H1 (cell line): ENCODE measurements at regions not wholly inside any gene's neighbourhood (a gene's known extent, or its start where the extent isn't known, plus 50 kb on each side); places are given as distances from the start of the nearest gene placed in this dataset.

Experiments
- CTCF ChIA-PET: fragments of 300-600 bp; sonication (Branson Sonifier 250); formaldehyde crosslinking; loops from one replicate; lab custom pipeline; 2021; ENCODE audit not compliant: partially characterized antibody; lab: Charles Lee
- POLR2A ChIA-PET: fragments of 300-600 bp; sonication (Branson Sonifier 250); formaldehyde crosslinking; loops from one replicate; lab custom pipeline; 2021; ENCODE audit warnings: inconsistent platforms; ENCODE audit not compliant: partially characterized antibody; lab: Charles Lee
- DNase-seq, 2 experiments: peaks; one replicate each; pipeline versions ENCODE4 v3.0.0 to v3.0.0-alpha.2; 2010 to 2022; ENCODE audit warnings: low spot score in 2 of 2, low read depth in 1 of 2, mixed read lengths in 1 of 2
- FAIRE-seq: peaks from 2 replicates; lab custom pipeline; 2011; peaks lifted over from hg19 to GRCh38; lab: Jason Lieb, UNC
- H2AFZ ChIP-seq: 2 replicates; pipeline ENCODE4 v1.8.1; 2012; ENCODE audit warnings: low read length, inconsistent platforms
- H2AK5ac ChIP-seq: 2 replicates; pipeline ENCODE4 v1.6.1; 2013; ENCODE audit warnings: low read depth, low read length
- H2BK120ac ChIP-seq: replicated peaks from 2 replicates; pipeline ENCODE3; 2013; ENCODE audit warnings: low read depth, low read length, inconsistent platforms
- H2BK12ac ChIP-seq: 2 replicates; pipeline ENCODE4 v1.6.1; 2013; ENCODE audit warnings: low read depth, low read length
- H2BK15ac ChIP-seq: 2 replicates; pipeline ENCODE4 v1.6.1; 2013; ENCODE audit warnings: low read length
- H2BK20ac ChIP-seq: 2 replicates; pipeline ENCODE4 v1.6.1; 2013; ENCODE audit warnings: low read length
- H2BK5ac ChIP-seq: 2 replicates; pipeline ENCODE4 v1.6.1; 2013; ENCODE audit warnings: low read depth, low read length
- H3K14ac ChIP-seq: 2 replicates; pipeline ENCODE4 v1.6.1; 2013; ENCODE audit warnings: inconsistent platforms; ENCODE audit not compliant: insufficient read length
- H3K18ac ChIP-seq: 2 replicates; pipeline ENCODE4 v1.6.1; 2013; ENCODE audit warnings: low read length; ENCODE audit errors: extremely low read depth
- H3K23ac ChIP-seq: 2 replicates; pipeline ENCODE4 v1.6.1; 2013; ENCODE audit warnings: inconsistent platforms; ENCODE audit not compliant: insufficient read length
- H3K23me2 ChIP-seq: 2 replicates; pipeline ENCODE4 v1.6.1; 2013; ENCODE audit warnings: low read depth, low read length
- H3K27ac ChIP-seq: 2 replicates; pipeline ENCODE4 v1.6.1; 2011; ENCODE audit warnings: low read depth, low read length, inconsistent platforms
- H3K27me3 ChIP-seq, 4 experiments: replicated peaks in 1 of 4; 1 replicate in 1 of 4; 2 replicates in 3 of 4; pipeline versions ENCODE4 v1.6.1 to v1.8.1; 2011 to 2013; ENCODE audit warnings: low read length in 3 of 4, mild to moderate bottlenecking in 3 of 4, inconsistent platforms in 2 of 4, mixed read lengths in 2 of 4, moderate library complexity in 1 of 4; ENCODE audit not compliant: control insufficient read depth in 3 of 4, insufficient read depth in 3 of 4; ENCODE audit errors: extremely low read depth in 1 of 4
- H3K36me3 ChIP-seq, 4 experiments: 2 replicates each; pipeline versions ENCODE4 v1.6.1 to v1.8.1; 2011 to 2013; ENCODE audit warnings: mild to moderate bottlenecking in 4 of 4, low read length in 3 of 4, moderate library complexity in 2 of 4, control low read depth in 1 of 4, inconsistent platforms in 1 of 4; ENCODE audit not compliant: insufficient read depth in 4 of 4, control insufficient read depth in 2 of 4
- H3K4ac ChIP-seq: replicated peaks from 2 replicates; pipeline ENCODE3; 2013; ENCODE audit warnings: low read length, low read depth, mixed read lengths, inconsistent platforms; ENCODE audit not compliant: insufficient read length
- H3K4me1 ChIP-seq, 4 experiments: replicated peaks in 1 of 4; 1 replicate in 1 of 4; 2 replicates in 3 of 4; pipeline versions ENCODE4 v1.6.1 to v1.8.1; 2011 to 2013; ENCODE audit warnings: low read length in 3 of 4, inconsistent platforms in 2 of 4, mixed read lengths in 1 of 4; ENCODE audit not compliant: insufficient read depth in 4 of 4, control insufficient read depth in 3 of 4
- H3K4me2 ChIP-seq, 2 experiments: 2 replicates each; pipeline versions ENCODE4 v1.6.1 to v1.8.1; 2011 to 2013; ENCODE audit warnings: low read depth in 2 of 2, low read length in 2 of 2, control low read depth in 1 of 2, inconsistent platforms in 1 of 2, mild to moderate bottlenecking in 1 of 2; ENCODE audit not compliant: insufficient read depth in 1 of 2
- H3K4me3 ChIP-seq, 4 experiments: fragments of 200-600, 300-600 bp in 1 of 4; sonication (generic), shearing (Covaris generic), sonication (Bioruptor Twin) in 1 of 4; 2 replicates each; pipeline versions ENCODE4 v1.5.1 to v1.8.1; 2011 to 2016; ENCODE audit warnings: low read length in 4 of 4, low read depth in 3 of 4, control low read depth in 2 of 4, inconsistent platforms in 2 of 4, mild to moderate bottlenecking in 2 of 4, mixed read lengths in 1 of 4, moderate library complexity in 1 of 4; ENCODE audit not compliant: insufficient read depth in 2 of 4; ENCODE audit errors: extremely low read depth in 1 of 4
- H3K56ac ChIP-seq: replicated peaks from 2 replicates; pipeline ENCODE3; 2013; ENCODE audit warnings: low read depth, mild to moderate bottlenecking, mixed read lengths, low read length, inconsistent platforms; ENCODE audit not compliant: insufficient read length
- H3K79me1 ChIP-seq: 2 replicates; pipeline ENCODE4 v1.6.1; 2013; ENCODE audit warnings: low read depth, low read length, control low read depth
- H3K79me2 ChIP-seq, 2 experiments: 2 replicates each; pipeline versions ENCODE4 v1.6.1 to v1.8.1; 2012 to 2013; ENCODE audit warnings: low read length in 2 of 2, mild to moderate bottlenecking in 2 of 2, inconsistent platforms in 1 of 2; ENCODE audit not compliant: insufficient read depth in 2 of 2, control insufficient read depth in 1 of 2
- H3K9ac ChIP-seq, 4 experiments: replicated peaks in 1 of 4; 1 replicate in 1 of 4; 2 replicates in 3 of 4; pipeline versions ENCODE4 v1.6.1 to v1.8.1; 2011 to 2013; ENCODE audit warnings: low read depth in 3 of 4, low read length in 3 of 4, control low read depth in 2 of 4, mild to moderate bottlenecking in 2 of 4, moderate library complexity in 2 of 4, inconsistent platforms in 1 of 4; ENCODE audit errors: extremely low read depth in 1 of 4
- H3K9me3 ChIP-seq, 2 experiments: 2 replicates each; pipeline versions ENCODE4 v1.6.1 to v1.8.1; 2012 to 2013; ENCODE audit warnings: mild to moderate bottlenecking in 2 of 2, moderate library complexity in 2 of 2, control low read depth in 1 of 2, inconsistent platforms in 1 of 2, low read depth in 1 of 2, low read length in 1 of 2, mixed read lengths in 1 of 2; ENCODE audit not compliant: insufficient read depth in 2 of 2
- H4K20me1 ChIP-seq, 2 experiments: replicated peaks in 1 of 2; 2 replicates each; pipeline versions ENCODE3 to v1.8.1; 2011 to 2013; ENCODE audit warnings: inconsistent platforms in 2 of 2, low read length in 2 of 2, mild to moderate bottlenecking in 1 of 2; ENCODE audit not compliant: insufficient read depth in 2 of 2, control insufficient read depth in 1 of 2
- H4K5ac ChIP-seq: 2 replicates; pipeline ENCODE4 v1.6.1; 2013; ENCODE audit warnings: low read length, low read depth, mixed read lengths, inconsistent platforms; ENCODE audit not compliant: insufficient read length
- H4K8ac ChIP-seq: 2 replicates; pipeline ENCODE4 v1.8.0; 2013; ENCODE audit warnings: mild to moderate bottlenecking, moderate library complexity, low read length, inconsistent platforms; ENCODE audit not compliant: insufficient read depth; ENCODE audit errors: extremely low read depth
- H4K91ac ChIP-seq: replicated peaks from 2 replicates; pipeline ENCODE3; 2013; ENCODE audit warnings: low read length, mixed read lengths, inconsistent platforms; ENCODE audit not compliant: insufficient read length
- BCL11A ChIP-seq, 2 experiments: IDR thresholded peaks; one replicate each; pipeline ENCODE4 v1.6.1; 2011; ENCODE audit warnings: low read depth in 2 of 2, low read length in 2 of 2, mild to moderate bottlenecking in 2 of 2
- MAFK ChIP-seq: IDR thresholded peaks from 2 replicates; pipeline ENCODE4 v1.6.1; 2012; ENCODE audit warnings: low read depth, mild to moderate bottlenecking, improper control_type of control experiment, low read length
- RNF2 ChIP-seq: fragments of 200-900, 300-1000 bp; sonication (generic); IDR thresholded peaks from 2 replicates; pipeline ENCODE4 v1.7.1; 2016; ENCODE audit warnings: borderline replicate concordance, low read depth, mild to moderate bottlenecking, antibody characterized with exemption, low read length; ENCODE audit not compliant: poor library complexity, severe bottlenecking; ENCODE audit errors: missing control alignments
- TBP ChIP-seq: IDR thresholded peaks from 2 replicates; pipeline ENCODE4 v1.6.1; 2011; ENCODE audit warnings: low read depth, low read length, improper control_type of control experiment
- WGBS, 2 experiments: shearing (Covaris generic) in 1 of 2; methylation state at CpG; one replicate each; pipeline versions ENCODE4 v1.1.6 to v1.1.7; 2013 to 2015; ENCODE audit warnings: low lambda C conversion rate in 2 of 2, mixed read lengths in 2 of 2, inconsistent platforms in 1 of 2, low coverage in 1 of 2, missing lambda C conversion rate in 1 of 2; ENCODE audit not compliant: insufficient replicate concordance in 2 of 2, insufficient coverage in 1 of 2, insufficient read length in 1 of 2; ENCODE audit errors: extremely low coverage in 1 of 2, missing lambda C conversion rate in 1 of 2; 5-methylcytosine and 5-hydroxymethylcytosine counted together

GRCh38 chr20:57037689-57038088, 228.8 kb downstream of the BMP7 start:
- POLR2A ChIA-PET = no interaction called here
- peaks cover 0 to 2% (median 0%) of the 10 kb centered on the region in 4 experiments; a peak in 1 of 7 replicates for H3K4me1 ChIP-seq
- TF ChIP-seq TBP (no peak), MAFK (no peak), BCL11A (IDR thresholded peaks at IDR 0.05; ENCODE audit: low read depth in 2 of 2, low read length in 2 of 2) (no peak), RNF2 (no peak)

More at GRCh38 chr20:57037689-57038088, 228.8 kb downstream of the BMP7 start:
- peaks cover 0 to 3% (median 0%) of the 10 kb centered on the region in 4 experiments; a peak in 1 of 7 replicates for H3K27me3 ChIP-seq
- no peak overlapping the region for H2BK15ac ChIP-seq
- H3K4me2 ChIP-seq = no peak overlapping the region
- no peak overlapping the region for H4K8ac ChIP-seq
- H2BK12ac ChIP-seq = no peak overlapping the region
- peaks cover 5% of the 10 kb centered on the region; the same call in 1 of the 2 replicates for H3K23me2 ChIP-seq
- no peak overlapping the region for H4K91ac ChIP-seq
- H2BK120ac ChIP-seq = no peak overlapping the region
- no peak overlapping the region for H2BK5ac ChIP-seq
- H2BK20ac ChIP-seq = no peak overlapping the region
- no peak overlapping the region for H2AFZ ChIP-seq
- no peak overlapping the region for H3K18ac ChIP-seq
- CTCF ChIA-PET = interaction anchor here (0.6 to 2.1 kb wide), 3 partner anchors 10 to 29 kb away, joined by 3 to 10 read pairs (median 3); no protein-coding TSS in a partner anchor
- DNase-seq (no peak), FAIRE-seq (no peak)
- H3K4me3 ChIP-seq = no peak overlapping the region
- no peaks in the 10 kb centered on the region for H3K9me3 ChIP-seq
- H3K9ac ChIP-seq = no peak overlapping the region
- H3K56ac ChIP-seq = no peak overlapping the region
- no peak overlapping the region for H3K27ac ChIP-seq
- no peaks in the 10 kb centered on the region for H3K79me1 ChIP-seq
- no peak overlapping the region for H3K4ac ChIP-seq
- H4K5ac ChIP-seq = no peak overlapping the region
- H3K23ac ChIP-seq = no peak overlapping the region
- H3K14ac ChIP-seq = no peak overlapping the region
- H3K36me3 ChIP-seq = no peaks in the 10 kb centered on the region
- WGBS, 2 experiments = 89% methylated on average over 3 of the region's 3 CpGs; no CpG with 5 or more reads in 1 of the 2 experiments
- no peaks in the 10 kb centered on the region for H3K79me2 ChIP-seq
- peaks cover 0 to 3% of the 10 kb centered on the region in 2 experiments for H4K20me1 ChIP-seq
- H2AK5ac ChIP-seq = no peak overlapping the region
